22Rv1 (cell line): ENCODE measurements at regions not wholly inside any gene's neighbourhood (a gene's known extent, or its start where the extent isn't known, plus 50 kb on each side); places are given as distances from the start of the nearest gene placed in this dataset.

Experiments
- ZFX ChIP-seq: fragments of 450-650 bp; IDR thresholded peaks from 2 replicates; pipeline ENCODE4 v1.6.1; 2017; ENCODE audit warnings: antibody characterized with exemption, borderline replicate concordance
- TF ChIP-seq, protein P1 (sequence below): fragments of 450-650 bp; IDR thresholded peaks from 2 replicates; pipeline ENCODE4 v1.5.1; 2017; ENCODE audit warnings: mild to moderate bottlenecking

DNA sequence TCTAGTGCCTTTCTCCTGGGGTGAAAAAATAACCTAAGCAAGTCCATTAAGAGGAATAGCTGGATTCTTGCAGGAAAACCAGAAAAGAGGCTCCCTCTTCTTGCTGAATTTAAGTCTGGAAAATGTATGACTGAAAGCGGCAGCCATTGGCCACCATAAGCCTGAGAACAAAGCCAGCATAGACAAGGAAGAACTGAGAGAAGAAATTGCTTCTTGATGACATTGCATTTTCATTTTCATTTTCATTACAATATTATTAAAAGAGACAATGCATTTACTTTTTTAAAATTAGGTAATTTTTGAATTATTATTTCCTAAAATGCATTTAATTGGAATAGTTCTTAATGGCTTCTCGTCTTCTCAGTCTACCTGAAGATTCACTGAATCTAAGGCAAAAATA lies 1157.5 kb upstream of the ZEB2 start:
- TF ChIP-seq, protein P1, sequence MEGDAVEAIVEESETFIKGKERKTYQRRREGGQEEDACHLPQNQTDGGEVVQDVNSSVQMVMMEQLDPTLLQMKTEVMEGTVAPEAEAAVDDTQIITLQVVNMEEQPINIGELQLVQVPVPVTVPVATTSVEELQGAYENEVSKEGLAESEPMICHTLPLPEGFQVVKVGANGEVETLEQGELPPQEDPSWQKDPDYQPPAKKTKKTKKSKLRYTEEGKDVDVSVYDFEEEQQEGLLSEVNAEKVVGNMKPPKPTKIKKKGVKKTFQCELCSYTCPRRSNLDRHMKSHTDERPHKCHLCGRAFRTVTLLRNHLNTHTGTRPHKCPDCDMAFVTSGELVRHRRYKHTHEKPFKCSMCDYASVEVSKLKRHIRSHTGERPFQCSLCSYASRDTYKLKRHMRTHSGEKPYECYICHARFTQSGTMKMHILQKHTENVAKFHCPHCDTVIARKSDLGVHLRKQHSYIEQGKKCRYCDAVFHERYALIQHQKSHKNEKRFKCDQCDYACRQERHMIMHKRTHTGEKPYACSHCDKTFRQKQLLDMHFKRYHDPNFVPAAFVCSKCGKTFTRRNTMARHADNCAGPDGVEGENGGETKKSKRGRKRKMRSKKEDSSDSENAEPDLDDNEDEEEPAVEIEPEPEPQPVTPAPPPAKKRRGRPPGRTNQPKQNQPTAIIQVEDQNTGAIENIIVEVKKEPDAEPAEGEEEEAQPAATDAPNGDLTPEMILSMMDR = no peak
- no peak for TF ChIP-seq ZFX
